ENCODE measurements at regions not wholly inside any gene's neighbourhood (a gene's known extent, or its start where the extent isn't known, plus 50 kb on each side); places are given as distances from the start of the nearest gene placed in this dataset.
A peak's percentile ranks its signal among the peaks of the same experiment; 100 is the strongest.

- Mint-ChIP-seq H3K9me3 (ENCODE audit: unreplicated experiment) (no peaks in the 10 kb centered on the region), H3K4me3 (ENCODE audit: unreplicated experiment) (no peak overlapping the region), H3K36me3 (ENCODE audit: low read depth, unreplicated experiment) (no peaks in the 10 kb centered on the region), H3K27me3 (ENCODE audit: unreplicated experiment) (no peaks in the 10 kb centered on the region), H3K27ac (ENCODE audit: unreplicated experiment) (no peak overlapping the region), H3K4me1 (ENCODE audit: unreplicated experiment) (no peaks in the 10 kb centered on the region)
- no peak for DNase-seq (ENCODE audit: low spot score)
- TF ChIP-seq, protein P1, sequence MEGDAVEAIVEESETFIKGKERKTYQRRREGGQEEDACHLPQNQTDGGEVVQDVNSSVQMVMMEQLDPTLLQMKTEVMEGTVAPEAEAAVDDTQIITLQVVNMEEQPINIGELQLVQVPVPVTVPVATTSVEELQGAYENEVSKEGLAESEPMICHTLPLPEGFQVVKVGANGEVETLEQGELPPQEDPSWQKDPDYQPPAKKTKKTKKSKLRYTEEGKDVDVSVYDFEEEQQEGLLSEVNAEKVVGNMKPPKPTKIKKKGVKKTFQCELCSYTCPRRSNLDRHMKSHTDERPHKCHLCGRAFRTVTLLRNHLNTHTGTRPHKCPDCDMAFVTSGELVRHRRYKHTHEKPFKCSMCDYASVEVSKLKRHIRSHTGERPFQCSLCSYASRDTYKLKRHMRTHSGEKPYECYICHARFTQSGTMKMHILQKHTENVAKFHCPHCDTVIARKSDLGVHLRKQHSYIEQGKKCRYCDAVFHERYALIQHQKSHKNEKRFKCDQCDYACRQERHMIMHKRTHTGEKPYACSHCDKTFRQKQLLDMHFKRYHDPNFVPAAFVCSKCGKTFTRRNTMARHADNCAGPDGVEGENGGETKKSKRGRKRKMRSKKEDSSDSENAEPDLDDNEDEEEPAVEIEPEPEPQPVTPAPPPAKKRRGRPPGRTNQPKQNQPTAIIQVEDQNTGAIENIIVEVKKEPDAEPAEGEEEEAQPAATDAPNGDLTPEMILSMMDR (IDR thresholded peaks at IDR 0.05; ENCODE audit: unreplicated experiment) = peak; percentile 48
Measured at GRCh38 chrX:99857455-99857854, 552.6 kb downstream of the PCDH19 start.

- Mint-ChIP-seq H3K9me3 (ENCODE audit: unreplicated experiment) (no peaks in the 10 kb centered on the region), H3K27ac (ENCODE audit: unreplicated experiment) (no peak overlapping the region), H3K36me3 (ENCODE audit: low read depth, unreplicated experiment) (no peaks in the 10 kb centered on the region), H3K4me1 (ENCODE audit: unreplicated experiment) (no peaks in the 10 kb centered on the region), H3K27me3 (ENCODE audit: unreplicated experiment) (no peaks in the 10 kb centered on the region), H3K4me3 (ENCODE audit: unreplicated experiment) (no peak overlapping the region)
- TF ChIP-seq, protein P1 (IDR thresholded peaks at IDR 0.05; ENCODE audit: unreplicated experiment) = no peak
- no peak for DNase-seq (ENCODE audit: low spot score)
Measured at GRCh38 chrX:99833821-99834220, 576.3 kb downstream of the PCDH19 start.

DNA sequence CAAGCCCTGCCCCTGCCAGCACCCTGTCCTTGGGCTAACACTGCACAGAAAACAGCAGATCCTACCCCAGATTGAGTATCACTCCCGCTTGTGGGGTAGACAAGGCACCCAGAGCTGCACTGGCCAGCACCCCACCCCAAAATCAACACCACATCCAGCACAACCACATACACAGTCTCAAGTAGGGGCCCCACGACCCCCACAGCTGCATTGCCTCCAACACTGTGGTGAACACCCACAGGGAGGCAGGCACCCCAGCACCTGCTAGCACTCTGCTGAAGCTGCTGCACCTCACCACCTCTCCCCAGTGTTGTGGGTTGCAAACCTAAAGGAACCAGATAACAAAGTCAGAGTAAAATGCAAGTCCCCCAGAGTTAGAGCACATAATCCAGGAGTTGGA, 589.9 kb downstream of the PCDH19 start:
- no peaks in the 10 kb centered on the region for H3K9me3 Mint-ChIP-seq (ENCODE audit: unreplicated experiment)
- H3K4me3 Mint-ChIP-seq (ENCODE audit: unreplicated experiment) = no peak overlapping the region
- no peaks in the 10 kb centered on the region for H3K36me3 Mint-ChIP-seq (ENCODE audit: low read depth, unreplicated experiment)
- H3K4me1 Mint-ChIP-seq (ENCODE audit: unreplicated experiment) = no peaks in the 10 kb centered on the region
- no peak for DNase-seq (ENCODE audit: low spot score)
- H3K27ac Mint-ChIP-seq (ENCODE audit: unreplicated experiment) = no peak overlapping the region
- H3K27me3 Mint-ChIP-seq (ENCODE audit: unreplicated experiment) = no peaks in the 10 kb centered on the region
- TF ChIP-seq, protein P1 (IDR thresholded peaks at IDR 0.05; ENCODE audit: unreplicated experiment) = no peak

GRCh38 chrX:99800016-99800415, 610.1 kb downstream of the PCDH19 start:
- H3K27me3 Mint-ChIP-seq (ENCODE audit: unreplicated experiment) = no peaks in the 10 kb centered on the region
- DNase-seq (ENCODE audit: low spot score) = no peak
- no peaks in the 10 kb centered on the region for H3K36me3 Mint-ChIP-seq (ENCODE audit: low read depth, unreplicated experiment)
- TF ChIP-seq, protein P1 (IDR thresholded peaks at IDR 0.05; ENCODE audit: unreplicated experiment) = no peak
- H3K4me3 Mint-ChIP-seq (ENCODE audit: unreplicated experiment) = no peak overlapping the region
- no peak overlapping the region for H3K27ac Mint-ChIP-seq (ENCODE audit: unreplicated experiment)
- H3K9me3 Mint-ChIP-seq (ENCODE audit: unreplicated experiment) = no peaks in the 10 kb centered on the region
- no peaks in the 10 kb centered on the region for H3K4me1 Mint-ChIP-seq (ENCODE audit: unreplicated experiment)

GRCh38 chrX:99798936-99799335, 611.1 kb downstream of the PCDH19 start:
- H3K4me3 Mint-ChIP-seq (ENCODE audit: unreplicated experiment) = no peak overlapping the region
- TF ChIP-seq, protein P1 (IDR thresholded peaks at IDR 0.05; ENCODE audit: unreplicated experiment) = no peak
- no peaks in the 10 kb centered on the region for H3K27me3 Mint-ChIP-seq (ENCODE audit: unreplicated experiment)
- H3K9me3 Mint-ChIP-seq (ENCODE audit: unreplicated experiment) = no peaks in the 10 kb centered on the region
- no peak overlapping the region for H3K27ac Mint-ChIP-seq (ENCODE audit: unreplicated experiment)
- DNase-seq (ENCODE audit: low spot score) = no peak
- no peaks in the 10 kb centered on the region for H3K4me1 Mint-ChIP-seq (ENCODE audit: unreplicated experiment)
- no peaks in the 10 kb centered on the region for H3K36me3 Mint-ChIP-seq (ENCODE audit: low read depth, unreplicated experiment)

Data from endothelial cell (in vitro differentiated cells).